Skin epidermis (tissue), 12 donors: ENCODE measurements at regions not wholly inside any gene's neighbourhood (a gene's known extent, or its start where the extent isn't known, plus 50 kb on each side); places are given as distances from the start of the nearest gene placed in this dataset.
A peak's percentile ranks its signal among the peaks of the same experiment; 100 is the strongest.

Source experiments
- H3K27ac ChIP-seq, 21 experiments: fragments of 200-600 bp; sonication (generic) in 11 of 21; one replicate each; pipeline ENCODE4 v1.5.0; 2020; ENCODE audit warnings: mild to moderate bottlenecking in 3 of 21, inconsistent platforms in 2 of 21, moderate library complexity in 2 of 21
- H3K4me3 ChIP-seq, 7 experiments: fragments of 200-600 bp; sonication (generic) in 2 of 7; one replicate each; pipeline ENCODE4 v1.5.0; 2020; ENCODE audit warnings: inconsistent platforms in 2 of 7, mild to moderate bottlenecking in 2 of 7, moderate library complexity in 1 of 7

DNA sequence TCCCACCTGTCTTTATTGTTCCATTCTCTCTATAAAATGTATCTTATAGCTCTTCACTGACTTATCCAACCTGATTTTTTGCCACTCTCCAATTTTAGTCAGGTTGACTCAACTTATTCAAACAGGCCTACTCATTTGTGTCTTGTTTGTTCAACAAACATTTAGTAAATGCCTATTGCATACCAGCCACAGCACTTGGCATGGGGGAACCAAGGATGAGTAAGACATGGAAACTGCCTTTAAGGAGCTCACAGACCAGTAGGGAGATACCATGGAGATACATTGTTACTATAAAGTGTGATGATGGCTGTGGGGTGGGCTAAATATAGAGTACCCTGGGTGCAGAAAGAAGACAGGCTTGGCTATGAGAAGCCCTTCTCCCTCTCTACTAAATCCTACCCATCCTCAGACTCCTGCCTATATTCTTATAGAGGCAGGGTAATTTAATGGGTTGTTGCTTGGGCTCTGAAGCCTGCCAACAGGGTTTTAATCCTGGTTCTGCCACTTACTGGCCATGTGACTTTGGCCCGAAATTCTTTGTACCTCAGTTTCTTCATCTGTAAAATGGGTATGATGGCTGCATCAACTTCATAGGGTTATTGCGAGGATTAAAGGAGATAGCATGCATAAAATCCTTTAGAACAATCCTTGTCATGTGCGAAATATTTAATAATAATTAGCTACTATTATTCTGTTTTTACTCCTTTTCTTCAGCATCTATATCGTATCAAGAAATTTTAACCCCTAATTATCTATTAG is 348.5 kb upstream of the UMPS start:
- no peak overlapping the region for H3K27ac ChIP-seq
- H3K4me3 ChIP-seq = no peak overlapping the region

DNA sequence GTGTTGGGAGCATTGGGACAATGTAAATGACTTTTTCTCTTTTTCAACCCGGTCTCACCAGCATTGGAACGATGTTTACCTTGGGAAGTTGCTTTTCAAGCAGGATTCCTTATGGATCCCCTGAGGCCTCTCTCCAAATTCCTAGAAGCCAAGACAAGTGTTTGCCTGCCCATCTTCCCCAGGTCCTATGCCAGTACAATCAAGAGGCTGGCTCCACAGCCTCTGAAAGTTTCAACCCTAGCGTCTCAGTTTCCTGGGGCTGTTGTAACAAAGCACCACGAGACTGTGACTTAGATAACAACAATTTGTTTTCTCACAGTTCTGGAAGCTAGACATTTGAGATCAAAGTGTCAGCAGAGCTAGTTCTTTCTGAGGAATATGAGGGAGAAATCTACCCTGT is 347.2 kb upstream of the UMPS start:
- Histone ChIP-seq H3K4me3 (no peak overlapping the region), H3K27ac (peak overlapping the region in 2 of 21 experiments; percentile 20 to 76)

- Histone ChIP-seq H3K27ac (peak overlapping the region in 2 of 21 experiments; percentile 53 to 76), H3K4me3 (peak overlapping the region in 2 of 7 experiments; percentile 23 to 24)
Observed at GRCh38 chr3:124383846-124384466, 346.3 kb upstream of the UMPS start.

- H3K27ac ChIP-seq = peak overlapping the region in 2 of 21 experiments; percentile 53 to 76
Observed at GRCh38 chr3:124384527-124384926, 345.7 kb upstream of the UMPS start.

DNA sequence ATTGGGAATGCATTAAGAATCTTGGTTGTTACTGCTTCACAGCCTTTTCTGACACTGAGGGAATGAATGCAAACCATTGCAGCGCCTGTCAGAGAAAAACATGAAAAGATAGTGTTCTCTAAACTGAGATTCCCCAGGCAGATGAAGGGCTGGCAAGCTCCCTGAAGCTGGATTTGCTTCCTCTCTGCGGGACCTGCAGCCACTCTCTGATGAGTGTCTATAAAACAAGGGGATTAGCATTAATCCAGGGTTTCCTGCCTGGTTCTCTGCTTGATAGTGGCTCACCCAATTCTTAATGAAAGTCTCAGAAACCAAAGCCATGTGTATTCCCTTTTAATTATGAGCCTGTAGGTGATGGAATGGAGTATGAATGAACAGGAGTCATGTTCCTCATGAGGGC is 344.3 kb upstream of the UMPS start:
- Histone ChIP-seq H3K4me3 (peak overlapping the region in 1 of 7 experiments; percentile 23), H3K27ac (no peak overlapping the region)

More at GRCh38 chr3:124384527-124384926, 345.7 kb upstream of the UMPS start:
- peak overlapping the region in 2 of 7 experiments; percentile 23 to 24 for H3K4me3 ChIP-seq

GRCh38 chr3:124386996-124387595 is 343.2 kb upstream of the UMPS start:
- H3K4me3 ChIP-seq = no peak overlapping the region
- H3K27ac ChIP-seq = peak overlapping the region in 1 of 21 experiments; percentile 35

DNA sequence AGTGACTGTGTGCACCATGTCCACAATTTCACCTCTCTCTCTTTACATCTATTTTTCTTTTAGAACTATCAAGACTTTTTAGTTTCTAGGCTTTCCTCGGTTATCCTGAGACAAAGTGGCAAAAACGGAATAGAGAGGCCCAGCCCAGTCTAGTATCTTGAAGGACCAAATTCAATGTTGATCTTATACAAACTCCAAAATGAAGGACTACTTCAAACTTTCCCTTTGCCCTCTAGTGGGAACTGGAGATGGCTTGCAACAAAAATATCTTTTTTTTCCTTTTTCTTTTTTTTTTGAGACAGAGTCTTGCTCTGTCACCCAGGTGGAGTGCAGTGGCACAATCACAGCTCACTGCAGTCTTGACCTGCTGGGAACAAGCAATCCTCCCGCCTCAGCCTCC is 338.5 kb upstream of the UMPS start:
- H3K27ac ChIP-seq = no peak overlapping the region
- no peak overlapping the region for H3K4me3 ChIP-seq

DNA sequence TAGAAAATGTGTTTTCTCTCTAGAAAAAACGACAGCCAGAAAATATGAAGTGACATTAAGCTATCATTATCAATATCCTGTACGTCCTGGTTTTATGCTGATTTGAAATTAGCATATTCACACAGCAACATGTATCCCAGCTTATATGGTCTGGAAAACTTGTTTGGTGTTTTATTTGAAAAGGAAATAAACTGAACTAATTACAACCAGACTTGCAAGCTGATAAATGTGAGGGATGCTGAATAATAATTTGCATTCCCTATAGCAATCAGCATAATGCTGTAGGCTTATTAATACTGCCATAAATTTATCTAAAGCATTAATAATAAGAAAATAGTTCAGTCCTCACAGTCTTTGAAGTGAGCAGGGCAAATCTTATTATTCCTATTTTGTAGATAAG is 336.9 kb upstream of the UMPS start:
- H3K27ac ChIP-seq = no peak overlapping the region
- H3K4me3 ChIP-seq = no peak overlapping the region

DNA sequence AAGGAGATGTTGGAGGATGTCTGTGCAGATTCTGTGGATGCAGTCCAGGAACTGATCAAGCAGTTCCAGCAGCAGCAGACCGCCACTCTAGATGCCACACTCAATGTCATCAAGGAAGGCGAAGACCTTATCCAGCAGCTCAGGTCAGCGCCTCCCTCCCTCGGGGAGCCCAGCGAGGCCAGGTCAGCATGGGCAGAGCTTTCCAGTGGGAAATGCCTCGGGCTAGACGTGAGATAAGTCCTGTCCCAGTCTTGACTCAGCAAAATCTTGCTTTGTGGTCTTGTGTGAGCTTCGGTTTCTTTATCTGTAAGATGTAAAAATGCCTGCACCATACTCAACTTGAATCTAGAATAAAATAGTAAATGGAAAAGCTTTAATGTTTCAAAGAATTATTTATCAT is 335.1 kb upstream of the UMPS start:
- Histone ChIP-seq H3K27ac (no peak overlapping the region), H3K4me3 (no peak overlapping the region)

DNA sequence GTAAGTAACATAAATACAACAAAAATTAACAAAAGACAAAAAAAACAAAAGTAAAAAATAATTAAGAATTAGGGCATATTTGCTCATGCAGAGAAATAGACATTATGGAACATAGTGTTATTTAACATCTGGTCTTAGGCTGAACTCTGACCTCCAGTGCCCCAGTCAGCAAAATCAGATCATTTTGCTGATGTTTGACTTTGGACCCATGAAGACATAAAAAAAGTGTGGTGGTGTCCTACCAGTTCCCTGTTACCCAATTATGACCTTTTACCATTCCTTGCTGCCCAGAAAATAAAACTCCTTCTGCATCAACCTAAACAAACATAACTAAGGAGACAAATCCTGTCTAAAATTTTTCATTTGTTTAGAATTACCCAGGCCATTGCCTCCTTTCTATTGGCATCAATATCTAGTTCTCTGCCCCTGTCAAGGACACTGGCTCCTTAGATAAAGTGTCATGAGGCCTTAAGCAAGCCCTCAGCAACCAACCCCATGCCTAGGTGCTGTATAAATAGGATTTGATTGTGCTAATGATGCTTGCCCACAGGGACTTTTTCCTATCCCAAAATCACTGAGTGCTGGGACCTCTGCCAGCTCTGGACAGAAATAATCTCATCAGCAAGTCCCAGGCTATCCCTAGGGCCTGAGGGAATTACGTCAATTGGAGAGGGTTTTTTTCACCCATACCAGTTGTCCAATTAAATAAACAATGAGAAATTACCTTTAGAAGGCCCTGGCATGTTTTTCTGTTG is 334.5 kb upstream of the UMPS start:
- Histone ChIP-seq H3K27ac (no peak overlapping the region), H3K4me3 (no peak overlapping the region)

DNA sequence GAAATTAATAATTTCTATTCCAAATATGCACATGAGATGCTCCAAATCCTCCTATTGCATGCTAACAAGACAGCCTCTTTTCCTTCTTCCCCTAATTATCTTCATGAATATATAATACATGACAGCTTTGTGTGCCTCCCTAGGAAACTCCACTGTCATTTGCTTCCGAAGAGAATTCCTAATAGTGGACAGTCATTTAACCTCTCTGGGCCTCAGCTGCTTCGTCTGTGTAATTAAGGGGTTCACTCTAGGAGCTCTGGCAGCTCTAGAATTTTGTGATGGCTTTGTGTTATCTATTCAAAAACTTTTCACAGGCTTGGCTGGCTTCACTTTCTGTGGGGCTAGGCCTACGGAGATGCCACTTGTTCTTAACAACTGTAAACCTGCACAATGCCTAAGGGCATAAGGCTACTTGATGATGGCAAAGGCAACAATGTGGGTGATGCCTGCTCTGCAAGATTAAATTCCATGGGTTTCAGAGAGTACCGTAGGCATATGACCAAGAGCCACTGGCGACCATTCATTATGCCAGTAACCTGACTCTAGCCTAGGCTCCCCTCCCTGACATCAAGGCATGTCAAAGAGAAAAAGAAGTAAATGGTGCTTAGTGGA is 333.8 kb upstream of the UMPS start:
- no peak overlapping the region for H3K4me3 ChIP-seq
- no peak overlapping the region for H3K27ac ChIP-seq

DNA sequence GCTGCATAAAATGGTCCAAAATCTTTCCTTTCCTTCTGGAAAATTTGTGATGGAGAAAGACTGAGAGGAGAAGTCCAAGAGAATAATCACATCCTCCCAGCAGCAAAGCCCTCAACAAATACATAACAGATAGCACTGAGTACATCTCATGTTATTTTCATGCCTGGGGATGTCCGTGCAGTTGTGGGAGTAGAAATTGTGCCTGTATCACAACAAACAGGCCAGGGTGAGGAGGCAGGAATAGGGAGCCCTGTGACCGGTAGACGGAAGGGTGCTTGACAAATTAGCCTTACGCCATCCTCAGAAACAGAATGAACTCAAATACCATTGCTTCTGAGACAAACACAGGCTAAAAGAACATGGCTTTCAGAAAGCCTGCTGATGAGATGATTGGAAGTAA is 333.2 kb upstream of the UMPS start:
- Histone ChIP-seq H3K27ac (no peak overlapping the region), H3K4me3 (no peak overlapping the region)

GRCh38 chr3:124398594-124398993 is 331.7 kb upstream of the UMPS start:
- H3K27ac ChIP-seq = no peak overlapping the region
- H3K4me3 ChIP-seq = no peak overlapping the region

DNA sequence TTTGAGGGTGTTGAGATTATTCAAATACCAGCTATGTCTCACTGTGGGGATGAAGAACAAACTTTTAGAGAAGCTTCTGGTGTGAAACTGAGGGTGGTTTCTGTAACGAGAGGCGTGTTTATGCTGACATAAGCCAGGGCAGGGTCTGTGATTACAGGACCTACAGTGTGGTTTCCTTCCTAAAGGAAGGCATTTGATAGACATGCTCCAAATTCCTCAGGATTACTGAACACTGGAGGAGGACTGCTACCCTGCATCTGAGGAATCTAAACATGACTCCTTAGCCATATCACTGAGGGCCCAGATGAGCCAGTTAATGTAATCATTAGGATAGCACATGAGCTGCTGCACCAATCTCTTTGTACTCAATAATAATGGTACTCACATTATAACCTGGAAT is 328.4 kb upstream of the UMPS start:
- Histone ChIP-seq H3K4me3 (no peak overlapping the region), H3K27ac (no peak overlapping the region)

- H3K4me3 ChIP-seq = no peak overlapping the region
- no peak overlapping the region for H3K27ac ChIP-seq
Observed at GRCh38 chr3:124402791-124403190, 327.5 kb upstream of the UMPS start.

DNA sequence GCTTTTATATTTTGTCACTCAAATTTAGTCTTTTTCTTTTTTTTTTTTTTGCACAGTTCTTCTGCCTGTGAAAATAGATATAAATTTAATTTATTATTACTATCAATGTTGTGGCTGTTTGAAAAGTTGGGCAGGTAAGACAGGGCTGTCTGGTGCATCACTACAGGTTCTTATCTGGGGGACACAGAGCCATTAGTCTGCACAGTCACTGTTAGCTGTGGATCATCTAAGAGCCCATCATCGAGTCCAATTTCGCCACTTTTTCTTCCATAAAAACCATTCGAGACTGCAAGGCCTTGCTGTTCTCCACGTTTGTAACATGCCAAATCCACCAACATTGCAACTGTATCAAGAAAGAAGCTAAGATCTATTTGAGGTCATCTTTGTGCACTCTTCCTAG is 325.6 kb upstream of the UMPS start:
- no peak overlapping the region for H3K27ac ChIP-seq
- no peak overlapping the region for H3K4me3 ChIP-seq

DNA sequence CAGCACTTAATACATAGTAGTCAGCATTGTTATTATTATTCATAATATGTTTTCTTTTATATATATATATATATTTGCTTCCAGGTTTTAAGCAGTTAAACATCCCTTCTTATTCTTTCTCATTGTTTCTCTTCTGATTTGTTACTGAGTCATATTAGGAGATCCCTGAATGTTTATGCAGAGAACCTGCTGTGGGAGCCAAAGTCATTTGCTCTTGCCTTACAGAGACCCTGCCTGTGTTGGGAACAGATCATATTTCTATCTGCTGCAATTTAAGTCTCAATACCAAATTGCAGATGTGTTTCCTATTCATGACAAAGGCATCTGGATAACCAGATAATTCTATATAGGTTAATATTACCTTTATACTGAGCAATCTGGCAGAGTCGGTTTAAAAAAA is 323.0 kb upstream of the UMPS start:
- Histone ChIP-seq H3K4me3 (no peak overlapping the region), H3K27ac (no peak overlapping the region)

GRCh38 chr3:124409650-124410275 is 320.5 kb upstream of the UMPS start:
- no peak overlapping the region for H3K27ac ChIP-seq
- no peak overlapping the region for H3K4me3 ChIP-seq

DNA sequence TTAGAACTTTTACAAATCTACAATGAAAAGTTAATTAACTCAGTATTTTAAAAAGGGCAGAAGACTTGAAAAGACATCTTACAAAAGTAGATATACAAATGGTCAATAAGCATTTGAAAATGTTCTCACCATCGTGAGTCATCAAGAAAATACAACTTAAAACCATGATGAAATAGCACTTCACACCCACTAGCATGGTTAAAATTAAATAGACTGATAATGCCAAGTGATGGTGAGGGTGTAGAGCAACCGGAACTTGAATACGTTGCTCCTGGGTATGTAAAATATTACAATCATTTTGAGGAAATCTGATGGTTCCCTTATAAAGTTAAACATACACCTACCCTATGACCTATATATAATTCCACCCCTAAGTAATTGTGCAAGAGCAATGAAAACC is 319.8 kb upstream of the UMPS start:
- H3K4me3 ChIP-seq = no peak overlapping the region
- no peak overlapping the region for H3K27ac ChIP-seq

GRCh38 chr3:124411728-124412127 is 318.5 kb upstream of the UMPS start:
- H3K27ac ChIP-seq = no peak overlapping the region

More at GRCh38 chr3:124411728-124412127, 318.5 kb upstream of the UMPS start:
- H3K4me3 ChIP-seq = no peak overlapping the region
